ENCODE measurements at regions not wholly inside any gene's neighbourhood (a gene's known extent, or its start where the extent isn't known, plus 50 kb on each side); places are given as distances from the start of the nearest gene placed in this dataset.

DNA sequence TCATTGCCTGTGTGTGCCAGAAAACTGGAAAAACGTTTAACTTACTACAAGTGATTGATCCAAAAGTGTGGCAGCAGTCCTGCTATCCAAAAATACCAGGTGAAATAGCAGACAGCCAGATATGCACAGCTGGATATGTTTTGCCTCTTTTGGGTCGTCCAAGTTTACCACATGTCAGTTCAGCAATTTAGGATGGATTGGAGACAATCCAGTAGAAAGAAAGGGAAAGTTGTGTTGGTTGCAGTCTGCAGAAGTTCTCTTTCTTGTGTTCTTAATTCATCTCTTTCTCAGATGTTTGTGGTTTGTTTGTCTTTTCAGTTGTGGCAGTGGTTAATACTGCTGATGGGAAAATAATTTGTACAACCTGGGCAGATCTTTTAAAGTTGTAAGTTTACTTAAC lies 645.0 kb downstream of the PTPRC start:
- Histone ChIP-seq H3K36me3 (ENCODE audit: control insufficient read depth, insufficient read depth, low read length) (no peaks in the 10 kb centered on the region), H3K27ac (ENCODE audit: low read length) (no peak overlapping the region), H3K27me3 (ENCODE audit: control insufficient read depth, insufficient read depth, low read length) (no peaks in the 10 kb centered on the region), H3K4me1 (ENCODE audit: control insufficient read depth, insufficient read depth, low read length) (no peaks in the 10 kb centered on the region), H3K4me3 (ENCODE audit: low read length) (no peak overlapping the region), H3K9me3 (ENCODE audit: control insufficient read depth, insufficient read depth, low read length) (no peaks in the 10 kb centered on the region)
- DNase-seq (ENCODE audit: low read depth, low spot score) = no peak
- WGBS (ENCODE audit: insufficient coverage, insufficient read length) = no CpG with 5 or more reads among the region's 2 CpGs

DNA sequence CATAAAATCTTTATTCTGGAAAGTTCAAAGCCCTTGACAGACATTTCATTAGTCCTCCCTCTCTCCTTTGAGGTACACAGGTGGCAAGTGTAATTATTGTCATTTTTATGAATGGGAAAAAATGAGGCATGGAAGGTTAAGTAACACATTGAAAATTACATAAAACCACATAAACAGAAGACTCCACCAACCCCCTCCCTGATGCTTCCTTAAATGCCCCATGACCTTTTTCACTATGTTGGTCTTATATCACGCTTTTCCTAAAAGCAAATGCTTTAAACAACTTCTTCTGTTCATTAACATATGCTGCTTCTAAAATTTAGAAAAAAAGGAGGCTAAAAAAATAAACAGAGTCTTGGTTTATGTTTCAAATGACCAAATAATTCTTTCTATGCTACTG lies 648.4 kb downstream of the PTPRC start:
- no CpG with 5 or more reads among the region's 1 CpG for WGBS (ENCODE audit: insufficient coverage, insufficient read length)
- H3K36me3 ChIP-seq (ENCODE audit: control insufficient read depth, insufficient read depth, low read length) = no peaks in the 10 kb centered on the region
- no peaks in the 10 kb centered on the region for H3K4me1 ChIP-seq (ENCODE audit: control insufficient read depth, insufficient read depth, low read length)
- no peak overlapping the region for H3K27ac ChIP-seq (ENCODE audit: low read length)
- no peak for DNase-seq (ENCODE audit: low read depth, low spot score)
- H3K4me3 ChIP-seq (ENCODE audit: low read length) = no peak overlapping the region
- H3K27me3 ChIP-seq (ENCODE audit: control insufficient read depth, insufficient read depth, low read length) = no peaks in the 10 kb centered on the region
- no peaks in the 10 kb centered on the region for H3K9me3 ChIP-seq (ENCODE audit: control insufficient read depth, insufficient read depth, low read length)

DNA sequence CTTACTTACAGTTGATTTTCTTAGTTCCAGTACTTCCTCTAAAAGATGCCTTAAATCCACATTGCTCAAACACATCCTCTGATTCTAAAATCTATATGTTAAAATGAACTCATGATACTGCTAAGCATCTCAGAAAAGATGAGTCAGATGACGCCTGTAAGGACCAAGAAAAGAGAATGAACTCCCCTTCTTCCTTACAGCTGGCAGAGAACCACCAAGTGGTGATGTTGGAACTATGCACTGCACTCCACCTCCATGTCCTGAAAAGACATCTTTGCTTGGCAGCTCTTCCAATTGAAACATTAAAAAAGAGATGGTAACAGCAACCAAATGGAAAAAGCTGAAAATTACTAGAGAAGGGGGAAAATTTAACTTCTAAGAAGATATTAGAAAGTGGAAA lies 648.8 kb downstream of the PTPRC start:
- DNase-seq (ENCODE audit: low read depth, low spot score) = no peak
- Histone ChIP-seq H3K27me3 (ENCODE audit: control insufficient read depth, insufficient read depth, low read length) (no peaks in the 10 kb centered on the region), H3K36me3 (ENCODE audit: control insufficient read depth, insufficient read depth, low read length) (no peaks in the 10 kb centered on the region), H3K9me3 (ENCODE audit: control insufficient read depth, insufficient read depth, low read length) (no peaks in the 10 kb centered on the region), H3K4me1 (ENCODE audit: control insufficient read depth, insufficient read depth, low read length) (no peaks in the 10 kb centered on the region), H3K27ac (ENCODE audit: low read length) (no peak overlapping the region), H3K4me3 (ENCODE audit: low read length) (no peak overlapping the region)
- no CpG with 5 or more reads among the region's 1 CpG for WGBS (ENCODE audit: insufficient coverage, insufficient read length)

DNA sequence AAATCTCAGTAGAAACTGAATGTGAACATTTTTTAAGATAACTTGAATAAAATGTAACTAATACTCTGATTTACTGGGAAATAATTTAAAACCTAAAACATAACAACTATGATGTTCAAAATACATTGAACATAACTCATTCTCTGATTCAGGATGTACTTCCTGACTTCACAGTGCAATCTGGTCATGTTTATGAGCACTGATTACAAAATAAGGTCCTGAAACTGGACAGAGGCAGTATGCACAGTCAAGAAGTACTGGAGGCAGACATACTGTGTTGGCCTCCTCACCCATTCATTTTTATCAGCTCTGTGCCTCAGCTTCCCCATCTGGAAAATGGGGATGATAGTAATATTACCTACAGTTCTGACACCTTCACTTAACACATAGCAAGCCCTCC lies 651.3 kb downstream of the PTPRC start:
- DNase-seq (ENCODE audit: low read depth, low spot score) = no peak

DNA sequence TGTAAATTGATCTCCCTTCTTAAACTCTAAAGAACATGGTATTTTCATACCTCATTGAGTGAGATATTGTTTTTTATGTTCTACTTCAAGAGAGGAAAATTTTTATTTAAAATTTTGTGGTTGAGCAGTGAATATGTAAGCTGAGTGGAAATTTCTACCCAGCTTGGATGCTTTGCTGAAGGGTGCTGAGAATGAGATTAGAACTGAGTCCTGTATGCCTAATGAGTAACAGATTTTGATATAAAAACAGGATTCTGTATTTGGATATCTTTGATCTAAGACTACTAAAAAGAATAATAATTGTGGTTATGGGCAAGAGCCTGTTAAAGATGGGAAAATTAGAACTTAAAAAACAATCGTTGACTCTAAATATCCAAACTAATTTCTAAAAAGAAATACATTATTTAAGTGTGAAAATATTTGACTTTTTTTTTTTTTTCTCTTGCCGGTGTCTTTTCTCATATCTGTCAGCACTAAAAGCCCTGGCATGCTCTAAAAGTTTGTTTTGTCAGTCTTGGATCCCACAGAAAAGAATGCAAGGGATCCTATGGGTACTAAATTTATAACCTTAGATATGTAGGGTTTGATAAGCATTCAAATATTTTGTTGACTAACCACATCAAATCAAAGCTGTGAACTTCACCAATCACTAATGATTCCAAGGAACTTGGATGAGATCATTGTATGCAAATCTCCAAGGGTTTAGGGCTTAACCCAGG lies 652.3 kb downstream of the PTPRC start:
- Histone ChIP-seq H3K9me3 (ENCODE audit: control insufficient read depth, insufficient read depth, low read length) (no peaks in the 10 kb centered on the region), H3K4me1 (ENCODE audit: control insufficient read depth, insufficient read depth, low read length) (no peaks in the 10 kb centered on the region), H3K27me3 (ENCODE audit: control insufficient read depth, insufficient read depth, low read length) (no peaks in the 10 kb centered on the region), H3K4me3 (ENCODE audit: low read length) (no peak overlapping the region), H3K36me3 (ENCODE audit: control insufficient read depth, insufficient read depth, low read length) (no peaks in the 10 kb centered on the region), H3K27ac (ENCODE audit: low read length) (no peak overlapping the region)
- DNase-seq (ENCODE audit: low read depth, low spot score) = no peak
- no CpG with 5 or more reads among the region's 2 CpGs for WGBS (ENCODE audit: insufficient coverage, insufficient read length)

More for the DNA sequence above, 651.3 kb downstream of the PTPRC start:
- no peak overlapping the region for H3K4me3 ChIP-seq (ENCODE audit: low read length)
- H3K36me3 ChIP-seq (ENCODE audit: control insufficient read depth, insufficient read depth, low read length) = no peaks in the 10 kb centered on the region
- no peaks in the 10 kb centered on the region for H3K9me3 ChIP-seq (ENCODE audit: control insufficient read depth, insufficient read depth, low read length)
- no peak overlapping the region for H3K27ac ChIP-seq (ENCODE audit: low read length)
- no peaks in the 10 kb centered on the region for H3K4me1 ChIP-seq (ENCODE audit: control insufficient read depth, insufficient read depth, low read length)
- no peaks in the 10 kb centered on the region for H3K27me3 ChIP-seq (ENCODE audit: control insufficient read depth, insufficient read depth, low read length)

DNA sequence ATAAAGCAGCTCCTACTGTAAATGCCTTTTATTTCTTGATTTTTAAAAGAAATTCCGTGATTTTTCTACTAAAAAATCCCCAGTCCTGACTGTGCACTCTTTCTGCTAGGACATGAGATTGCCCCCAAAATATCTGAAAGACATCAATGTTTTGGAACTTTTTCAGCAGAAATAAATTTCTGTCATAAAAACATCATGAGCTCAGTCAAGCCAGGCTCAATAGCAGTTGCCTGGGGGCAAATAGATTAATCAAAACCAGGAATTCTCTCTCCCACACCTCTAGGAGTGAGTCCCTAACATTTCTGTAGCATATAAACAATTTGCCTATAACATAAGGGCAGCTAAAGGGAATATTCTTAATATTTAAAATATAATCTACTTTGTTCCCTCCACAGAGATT lies 654.1 kb downstream of the PTPRC start:
- Histone ChIP-seq H3K27ac (ENCODE audit: low read length) (no peak overlapping the region), H3K9me3 (ENCODE audit: control insufficient read depth, insufficient read depth, low read length) (no peaks in the 10 kb centered on the region), H3K4me1 (ENCODE audit: control insufficient read depth, insufficient read depth, low read length) (no peaks in the 10 kb centered on the region), H3K36me3 (ENCODE audit: control insufficient read depth, insufficient read depth, low read length) (no peaks in the 10 kb centered on the region), H3K27me3 (ENCODE audit: control insufficient read depth, insufficient read depth, low read length) (no peaks in the 10 kb centered on the region), H3K4me3 (ENCODE audit: low read length) (no peak overlapping the region)
- no peak for DNase-seq (ENCODE audit: low read depth, low spot score)
- no CpG with 5 or more reads among the region's 1 CpG for WGBS (ENCODE audit: insufficient coverage, insufficient read length)

DNA sequence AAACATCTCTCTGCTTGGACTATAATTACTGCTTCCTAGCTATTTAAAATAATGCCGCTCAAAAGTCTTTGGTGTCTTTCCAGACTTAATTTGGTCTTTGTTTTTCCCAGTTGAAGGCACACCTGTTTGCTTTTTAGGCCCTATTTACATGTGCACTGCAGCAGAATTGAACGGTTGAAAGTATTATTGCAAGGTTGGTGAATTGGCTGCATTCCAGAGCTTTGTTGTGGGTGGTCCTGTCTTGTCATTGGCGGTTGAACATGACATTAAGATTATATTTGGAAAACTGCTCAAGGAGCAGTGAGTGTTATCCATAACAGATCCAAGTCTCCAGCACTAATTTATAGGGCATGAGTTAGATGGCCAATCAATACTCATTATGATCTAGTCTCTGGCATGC lies 656.3 kb downstream of the PTPRC start:
- no peak for DNase-seq (ENCODE audit: low read depth, low spot score)
- H3K27me3 ChIP-seq (ENCODE audit: control insufficient read depth, insufficient read depth, low read length) = no peaks in the 10 kb centered on the region
- no CpG with 5 or more reads among the region's 3 CpGs for WGBS (ENCODE audit: insufficient coverage, insufficient read length)

DNA sequence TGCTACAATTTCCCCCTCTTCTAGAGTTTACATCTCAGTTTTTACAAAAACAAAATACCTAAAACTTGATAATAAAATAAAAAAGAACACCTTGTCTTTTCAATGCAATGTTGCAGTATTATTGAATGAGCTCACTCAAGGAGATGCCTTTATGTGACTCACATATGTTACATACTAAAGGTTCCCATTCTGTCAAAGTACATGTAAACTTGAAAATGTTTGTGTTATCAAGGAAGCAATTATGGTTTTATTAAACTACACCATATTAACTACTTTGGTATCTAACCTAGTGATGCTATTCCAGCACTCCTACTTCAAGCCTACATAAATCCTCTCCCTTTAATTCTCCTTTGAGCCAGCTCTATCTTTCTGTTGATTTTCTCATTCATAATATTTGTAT lies 658.3 kb downstream of the PTPRC start:
- no peaks in the 10 kb centered on the region for H3K36me3 ChIP-seq (ENCODE audit: control insufficient read depth, insufficient read depth, low read length)
- DNase-seq (ENCODE audit: low read depth, low spot score) = no peak
- no peaks in the 10 kb centered on the region for H3K4me1 ChIP-seq (ENCODE audit: control insufficient read depth, insufficient read depth, low read length)
- no peak overlapping the region for H3K27ac ChIP-seq (ENCODE audit: low read length)
- no peaks in the 10 kb centered on the region for H3K9me3 ChIP-seq (ENCODE audit: control insufficient read depth, insufficient read depth, low read length)
- no peaks in the 10 kb centered on the region for H3K27me3 ChIP-seq (ENCODE audit: control insufficient read depth, insufficient read depth, low read length)
- H3K4me3 ChIP-seq (ENCODE audit: low read length) = no peak overlapping the region

More for the DNA sequence above, 656.3 kb downstream of the PTPRC start:
- no peak overlapping the region for H3K4me3 ChIP-seq (ENCODE audit: low read length)
- no peak overlapping the region for H3K27ac ChIP-seq (ENCODE audit: low read length)
- no peaks in the 10 kb centered on the region for H3K9me3 ChIP-seq (ENCODE audit: control insufficient read depth, insufficient read depth, low read length)
- H3K36me3 ChIP-seq (ENCODE audit: control insufficient read depth, insufficient read depth, low read length) = no peaks in the 10 kb centered on the region
- H3K4me1 ChIP-seq (ENCODE audit: control insufficient read depth, insufficient read depth, low read length) = no peaks in the 10 kb centered on the region

DNA sequence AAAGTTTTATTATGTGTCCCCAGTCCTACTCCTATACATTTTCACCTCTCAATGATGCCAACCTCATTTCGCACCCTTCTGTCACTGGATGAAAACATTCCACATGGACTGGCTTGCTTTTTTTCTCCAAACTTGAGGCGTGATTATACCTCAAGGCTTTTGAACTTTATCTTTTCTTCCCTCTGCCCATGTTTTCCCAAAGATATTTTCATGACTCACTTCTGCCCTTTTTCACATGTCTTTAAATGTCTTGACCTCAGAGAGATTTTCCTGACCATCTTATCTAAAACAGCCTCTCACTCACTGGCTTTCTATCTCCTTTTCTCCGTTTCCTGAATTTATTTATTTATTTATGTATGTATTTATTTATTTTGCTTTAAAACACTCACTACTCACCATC lies 659.0 kb downstream of the PTPRC start:
- no peaks in the 10 kb centered on the region for H3K9me3 ChIP-seq (ENCODE audit: control insufficient read depth, insufficient read depth, low read length)
- no peaks in the 10 kb centered on the region for H3K4me1 ChIP-seq (ENCODE audit: control insufficient read depth, insufficient read depth, low read length)
- no peaks in the 10 kb centered on the region for H3K27me3 ChIP-seq (ENCODE audit: control insufficient read depth, insufficient read depth, low read length)
- H3K27ac ChIP-seq (ENCODE audit: low read length) = no peak overlapping the region
- H3K36me3 ChIP-seq (ENCODE audit: control insufficient read depth, insufficient read depth, low read length) = no peaks in the 10 kb centered on the region
- WGBS (ENCODE audit: insufficient coverage, insufficient read length) = no CpG with 5 or more reads among the region's 3 CpGs
- H3K4me3 ChIP-seq (ENCODE audit: low read length) = no peak overlapping the region
- no peak for DNase-seq (ENCODE audit: low read depth, low spot score)

DNA sequence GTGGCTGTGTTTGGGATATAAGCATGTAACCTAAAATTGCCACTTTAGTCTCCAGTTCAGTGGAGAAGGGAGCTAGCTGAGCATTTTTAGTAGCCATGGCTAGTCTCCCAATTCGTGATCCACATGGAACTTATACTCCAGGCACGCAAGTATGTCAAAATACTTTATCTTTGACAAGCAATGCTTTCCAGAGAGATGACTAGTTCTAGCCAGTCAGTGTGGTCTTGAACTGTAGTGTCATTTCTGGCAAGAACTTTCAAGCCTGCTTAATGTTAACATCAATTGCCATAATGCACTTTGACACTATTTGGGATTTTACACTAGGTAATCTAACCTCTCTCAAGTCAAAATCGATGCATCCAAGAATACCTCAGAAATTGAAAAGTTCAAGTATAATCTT lies 660.0 kb downstream of the PTPRC start:
- WGBS (ENCODE audit: insufficient coverage, insufficient read length) = no CpG with 5 or more reads among the region's 3 CpGs
- Histone ChIP-seq H3K4me1 (ENCODE audit: control insufficient read depth, insufficient read depth, low read length) (no peaks in the 10 kb centered on the region; the same call in 1 of the 2 replicates), H3K36me3 (ENCODE audit: control insufficient read depth, insufficient read depth, low read length) (no peaks in the 10 kb centered on the region), H3K9me3 (ENCODE audit: control insufficient read depth, insufficient read depth, low read length) (no peaks in the 10 kb centered on the region), H3K4me3 (ENCODE audit: low read length) (no peak overlapping the region), H3K27me3 (ENCODE audit: control insufficient read depth, insufficient read depth, low read length) (no peaks in the 10 kb centered on the region), H3K27ac (ENCODE audit: low read length) (no peak overlapping the region)
- no peak for DNase-seq (ENCODE audit: low read depth, low spot score)

DNA sequence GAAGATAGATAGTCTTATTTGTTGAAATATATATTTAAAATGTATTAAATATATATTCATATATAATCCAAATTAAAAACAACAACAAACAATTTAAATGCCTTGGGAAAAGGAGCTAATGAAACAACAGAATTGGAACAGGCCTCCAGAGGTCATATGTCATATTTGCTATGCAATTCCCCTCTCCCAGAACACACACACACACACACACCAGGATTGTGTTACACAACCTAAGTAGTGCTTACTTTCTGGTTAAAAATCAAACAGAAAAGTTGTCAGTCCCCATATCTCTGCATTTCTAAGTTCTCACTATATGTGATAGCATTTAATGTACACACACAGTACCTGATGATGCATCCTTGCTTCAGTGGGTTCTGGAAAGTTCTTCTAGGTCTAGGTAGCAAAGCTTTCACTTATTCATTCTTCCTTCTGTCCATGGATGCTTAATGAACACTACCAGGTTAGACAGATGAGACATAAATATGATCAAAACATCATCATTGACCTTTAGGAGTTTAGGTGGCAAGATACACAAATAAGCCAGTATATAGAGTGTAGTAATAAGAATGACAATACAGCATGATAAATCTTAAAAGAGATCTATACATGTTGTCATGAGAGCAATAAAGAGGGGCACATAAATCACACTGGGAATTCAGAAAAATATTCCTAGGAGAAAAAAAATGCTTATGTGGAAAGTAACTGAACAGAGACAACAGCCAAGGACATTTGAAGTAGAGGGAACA lies 662.8 kb downstream of the PTPRC start:
- Histone ChIP-seq H3K36me3 (ENCODE audit: control insufficient read depth, insufficient read depth, low read length) (no peaks in the 10 kb centered on the region), H3K27me3 (ENCODE audit: control insufficient read depth, insufficient read depth, low read length) (no peaks in the 10 kb centered on the region), H3K4me3 (ENCODE audit: low read length) (no peak overlapping the region), H3K27ac (ENCODE audit: low read length) (no peak overlapping the region), H3K4me1 (ENCODE audit: control insufficient read depth, insufficient read depth, low read length) (no peaks in the 10 kb centered on the region; the same call in 1 of the 2 replicates), H3K9me3 (ENCODE audit: control insufficient read depth, insufficient read depth, low read length) (no peaks in the 10 kb centered on the region)
- DNase-seq (ENCODE audit: low read depth, low spot score) = no peak
